Esophagus muscularis mucosa (tissue), 4 donors: ENCODE measurements at regions not wholly inside any gene's neighbourhood (a gene's known extent, or its start where the extent isn't known, plus 50 kb on each side); places are given as distances from the start of the nearest gene placed in this dataset.

ENCODE experiments used
- DNase-seq: peaks from one replicate; pipeline ENCODE4 v3.0.0-alpha.2; 2017; ENCODE audit errors: extremely low spot score
- H3K27ac ChIP-seq, 4 donors: fragments of 200-600 bp; sonication (generic); replicated peaks in 1 of 4; 1 replicate in 3 of 4; 2 replicates in 1 of 4; pipeline ENCODE4 v1.5.1; 2016 to 2019; ENCODE audit warnings: mild to moderate bottlenecking in 1 of 4
- H3K27me3 ChIP-seq, 4 donors: fragments of 200-600 bp; sonication (generic); one replicate each; pipeline versions ENCODE4 v1.5.1 to v1.6.0; 2016 to 2019
- H3K36me3 ChIP-seq, 4 donors: fragments of 200-600 bp; sonication (generic); one replicate each; pipeline ENCODE4 v1.5.1; 2016 to 2019
- H3K4me1 ChIP-seq, 4 donors: fragments of 200-600 bp; sonication (generic); one replicate each; pipeline ENCODE4 v1.5.1; 2016 to 2019
- H3K4me3 ChIP-seq, 4 donors: fragments of 200-600 bp; sonication (generic); 1 replicate in 2 of 4; 2 replicates in 2 of 4; pipeline ENCODE4 v1.5.1; 2016 to 2019; ENCODE audit warnings: mild to moderate bottlenecking in 4 of 4, moderate library complexity in 1 of 4
- H3K9me3 ChIP-seq, 4 donors: fragments of 200-600 bp; sonication (generic); 1 replicate in 3 of 4; 2 replicates in 1 of 4; pipeline ENCODE4 v1.5.1; 2016 to 2019
- CTCF ChIP-seq, 3 experiments: fragments of 200-600 bp in 2 of 3; fragments of 450-650 bp in 1 of 3; sonication (generic) in 2 of 3; IDR thresholded peaks; one replicate each; pipeline ENCODE4 v1.5.1; 2017 to 2019; ENCODE audit warnings: antibody characterized with exemption in 3 of 3, mild to moderate bottlenecking in 2 of 3, moderate library complexity in 1 of 3
- EP300 ChIP-seq: sonication (generic); formaldehyde crosslinking; IDR thresholded peaks from one replicate; pipeline ENCODE4 v1.6.1; 2017; ENCODE audit warnings: antibody characterized with exemption
- POLR2A ChIP-seq: fragments of 450-650 bp; IDR thresholded peaks from one replicate; pipeline ENCODE4 v1.6.1; 2017; ENCODE audit warnings: antibody characterized with exemption, moderate library complexity, mild to moderate bottlenecking, low read depth
- POLR2AphosphoS5 ChIP-seq, 2 donors: sonication (generic); formaldehyde crosslinking; IDR thresholded peaks; one replicate each; pipeline ENCODE4 v1.6.1; 2017; ENCODE audit warnings: antibody characterized with exemption in 2 of 2
- WGBS: methylation state at CpG from one replicate; pipeline ENCODE4 v1.1.5; 2018; 5-methylcytosine and 5-hydroxymethylcytosine counted together
- intact Hi-C: fragments of 100-400 bp; cut with DNase I; formaldehyde crosslinking; loops from one replicate; pipeline ENCODE4 v1.15.1; 2023

- no peak overlapping the region for H3K27ac ChIP-seq
- DNase-seq = no peak
- H3K36me3 ChIP-seq = no peaks in the 10 kb centered on the region
- no peak overlapping the region for H3K4me3 ChIP-seq
- intact Hi-C loops = no loop called here
- 75% methylated on average over 5 of the region's 5 CpGs for WGBS
- no peaks in the 10 kb centered on the region for H3K27me3 ChIP-seq
- peaks cover 0 to 9% (median 3%) of the 10 kb centered on the region in 4 donors for H3K4me1 ChIP-seq
- no peak for TF ChIP-seq POLR2AphosphoS5 (IDR thresholded peaks at IDR 0.05)
- TF ChIP-seq CTCF (IDR thresholded peaks at IDR 0.05) = no peak
- no peak for TF ChIP-seq POLR2A
- TF ChIP-seq EP300 = no peak
- no peaks in the 10 kb centered on the region for H3K9me3 ChIP-seq
Observed at GRCh38 chr4:38523054-38523453, 140.9 kb upstream of the KLF3 start.

DNA sequence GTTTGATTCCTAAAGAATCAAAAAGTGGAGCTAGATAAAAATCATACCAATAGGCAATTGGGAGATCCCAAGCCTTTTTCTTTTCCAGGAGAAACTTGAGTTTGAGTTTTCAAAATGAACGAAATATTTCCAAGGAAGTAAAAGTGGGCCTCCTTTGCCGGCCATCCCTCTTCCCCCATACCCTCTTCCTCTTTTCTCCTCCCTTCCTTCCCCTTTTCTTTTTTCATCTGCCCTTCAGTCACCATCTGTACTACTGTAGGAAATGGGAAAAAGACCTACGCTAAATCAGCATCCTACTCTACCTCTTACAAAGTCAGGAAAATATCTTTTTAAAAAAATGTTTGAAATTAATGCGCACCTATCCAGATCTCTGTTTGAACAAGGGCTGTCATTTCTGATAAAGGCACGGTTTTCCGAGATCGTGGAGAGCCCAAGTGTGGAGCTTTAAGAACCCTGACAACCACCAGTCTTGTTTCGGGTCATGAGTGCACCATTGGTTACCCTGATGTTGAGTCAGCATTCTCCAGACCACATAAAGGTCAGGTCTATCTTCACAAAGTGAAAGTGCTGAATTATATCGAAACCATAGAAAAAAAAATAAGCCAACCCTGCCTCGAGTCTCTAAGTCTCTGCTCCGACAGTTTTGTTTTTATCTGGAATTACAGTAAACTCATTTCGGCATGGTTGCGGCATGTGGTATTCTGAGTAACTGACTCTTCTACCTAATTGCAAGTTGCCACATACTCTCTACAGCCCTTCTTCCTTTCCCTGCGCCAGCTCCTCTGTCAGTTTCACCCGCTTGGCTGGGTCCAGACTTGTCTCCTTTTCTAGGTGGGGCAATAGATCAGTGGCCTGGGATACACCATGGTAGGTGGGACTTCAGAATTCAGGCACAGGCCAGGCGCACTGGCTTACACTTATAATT is 140.2 kb upstream of the KLF3 start:
- Histone ChIP-seq H3K4me3 (no peak overlapping the region), H3K27ac (no peak overlapping the region), H3K27me3 (no peaks in the 10 kb centered on the region), H3K9me3 (no peaks in the 10 kb centered on the region), H3K4me1 (peaks cover 0 to 4% (median under 1%) of the 10 kb centered on the region in 4 donors), H3K36me3 (no peaks in the 10 kb centered on the region)
- intact Hi-C loops = no loop called here
- TF ChIP-seq POLR2AphosphoS5 (IDR thresholded peaks at IDR 0.05) (no peak), POLR2A (no peak)
- DNase-seq = no peak
- WGBS = 87% methylated on average over 16 of the region's 16 CpGs

DNA sequence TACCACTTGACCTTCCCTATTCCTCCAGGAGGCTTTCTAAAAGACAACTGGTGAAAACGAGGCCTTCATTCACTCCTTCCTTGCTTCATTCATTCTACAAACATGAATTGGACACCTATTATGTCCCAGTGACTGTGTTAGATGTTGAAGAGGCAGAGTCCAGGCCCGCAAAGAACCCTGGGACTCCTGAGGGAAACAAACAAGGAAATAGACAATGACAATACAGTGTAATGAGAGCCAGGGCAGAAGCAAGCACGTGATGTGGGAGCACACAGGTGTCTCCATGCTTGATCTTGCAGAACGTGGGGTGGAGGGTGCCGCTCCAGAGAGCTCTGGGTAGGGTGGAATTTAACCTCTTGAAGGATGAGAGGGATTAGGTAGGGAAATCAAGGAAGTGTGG is 137.6 kb upstream of the KLF3 start:
- 54% methylated on average over 5 of the region's 5 CpGs for WGBS
- no peak for DNase-seq
- Histone ChIP-seq H3K4me3 (no peak overlapping the region), H3K9me3 (no peaks in the 10 kb centered on the region), H3K36me3 (no peaks in the 10 kb centered on the region), H3K27ac (no peak overlapping the region), H3K27me3 (no peaks in the 10 kb centered on the region), H3K4me1 (peaks cover 0 to 6% (median 3%) of the 10 kb centered on the region in 4 donors)
- TF ChIP-seq POLR2A (no peak), EP300 (no peak), CTCF (IDR thresholded peaks at IDR 0.05) (no peak), POLR2AphosphoS5 (IDR thresholded peaks at IDR 0.05) (no peak)
- intact Hi-C loops = no loop called here

DNA sequence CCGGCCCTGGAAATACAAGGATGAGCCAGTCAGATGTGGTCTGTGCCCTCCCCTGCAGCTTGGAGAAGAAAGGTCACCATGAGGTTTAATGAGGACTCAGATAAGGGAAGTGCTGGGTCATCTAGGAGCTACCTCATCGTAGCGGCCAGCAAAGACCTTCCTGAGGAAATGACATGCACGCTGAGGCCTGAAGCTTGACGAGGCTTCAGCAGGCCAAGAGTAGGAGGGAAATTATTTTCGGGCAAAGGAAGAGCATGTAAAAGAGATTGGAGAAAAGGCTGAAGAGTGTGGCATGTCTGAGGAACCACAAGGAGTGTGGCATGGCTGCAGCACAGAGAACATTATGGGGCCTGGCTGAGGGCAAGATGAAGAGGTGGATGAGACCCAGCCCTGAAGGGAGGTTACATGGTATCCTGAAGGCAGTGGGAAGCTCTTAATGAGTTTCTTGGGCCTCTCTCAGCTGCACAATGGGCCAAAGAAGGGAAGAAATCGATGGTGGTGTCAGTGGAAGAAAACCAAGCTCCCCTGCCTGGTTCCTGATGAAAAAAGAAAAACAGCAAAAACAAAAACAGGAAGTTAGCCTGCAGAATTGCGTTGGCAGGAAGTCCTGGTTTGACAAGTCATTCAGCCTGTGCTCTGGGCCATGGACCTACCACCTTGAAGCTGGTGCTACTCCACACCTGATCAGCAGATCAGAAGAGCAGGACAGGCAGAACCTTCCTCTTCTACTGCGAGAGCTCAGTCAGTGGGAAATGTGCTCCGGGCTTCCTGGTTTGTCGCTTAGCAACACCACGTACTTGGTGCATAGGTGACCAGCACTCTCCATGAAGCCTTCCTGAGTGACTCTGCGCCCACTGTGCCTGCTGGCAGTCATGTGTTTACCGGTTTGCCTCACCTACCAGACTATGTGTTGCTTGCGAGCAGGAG is 134.5 kb upstream of the KLF3 start:
- 73% methylated on average over 15 of the region's 15 CpGs for WGBS
- H3K27me3 ChIP-seq = no peaks in the 10 kb centered on the region
- H3K36me3 ChIP-seq = no peaks in the 10 kb centered on the region
- TF ChIP-seq CTCF (IDR thresholded peaks at IDR 0.05) = no peak
- TF ChIP-seq POLR2A = no peak
- no peak for TF ChIP-seq EP300
- TF ChIP-seq POLR2AphosphoS5 (IDR thresholded peaks at IDR 0.05) = no peak
- no peak for DNase-seq
- no peak overlapping the region for H3K4me3 ChIP-seq
- intact Hi-C loops = no loop called here
- peak overlapping the region in 3 of 4 donors; percentile 2 to 11 (median 8) for H3K27ac ChIP-seq
- no peaks in the 10 kb centered on the region for H3K9me3 ChIP-seq
- peaks cover 0 to 15% (median 10%) of the 10 kb centered on the region in 4 donors for H3K4me1 ChIP-seq

DNA sequence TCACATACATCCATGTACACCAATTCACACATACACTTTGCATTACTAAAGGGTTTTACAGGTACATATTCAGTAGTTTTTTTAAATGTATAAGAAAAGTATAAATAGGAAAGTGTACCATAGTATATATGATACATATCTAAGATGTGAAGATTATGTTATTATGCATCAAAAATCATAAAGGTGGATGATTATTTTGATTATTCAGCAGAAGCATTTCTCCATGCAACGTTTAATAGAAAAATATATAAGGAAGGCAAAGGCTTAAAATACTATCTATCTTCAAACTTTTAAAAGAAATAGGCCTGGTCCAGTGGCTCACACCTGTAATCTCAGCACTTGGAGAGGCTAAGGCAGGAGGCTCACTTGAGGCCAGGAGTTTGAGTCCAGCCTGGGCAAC is 133.5 kb upstream of the KLF3 start:
- WGBS = 96% methylated on average over 1 of the region's 1 CpG
- TF ChIP-seq POLR2A (no peak), POLR2AphosphoS5 (IDR thresholded peaks at IDR 0.05) (no peak), CTCF (IDR thresholded peaks at IDR 0.05) (no peak), EP300 (no peak)

More for the DNA sequence above, 133.5 kb upstream of the KLF3 start:
- Histone ChIP-seq H3K4me1 (peaks cover 0 to 15% (median 10%) of the 10 kb centered on the region in 4 donors), H3K27ac (no peak overlapping the region), H3K4me3 (no peak overlapping the region), H3K9me3 (no peaks in the 10 kb centered on the region), H3K36me3 (no peaks in the 10 kb centered on the region), H3K27me3 (no peaks in the 10 kb centered on the region)
- intact Hi-C loops = no loop called here
- no peak for DNase-seq
